Left forelimb (tissue), 1 donor: ENCODE measurements at regions not wholly inside any gene's neighbourhood (a gene's known extent, or its start where the extent isn't known, plus 50 kb on each side); places are given as distances from the start of the nearest gene placed in this dataset.
"Not testable (repeated sequence)": the region's sequence is repeated elsewhere in the genome, so short reads cannot be mapped to it uniquely, and the experiment has no call there.

Source experiments
- DNase-seq: peaks from one replicate; pipeline ENCODE4 v3.0.0-alpha.2; 2018; ENCODE audit warnings: low spot score

- peak; percentile 70 for DNase-seq
Measured at GRCh38 chr5:54884195-54884536, 101.2 kb downstream of the ESM1 start.

- peak; percentile 84 for DNase-seq
Measured at GRCh38 chr5:54883374-54884194, 101.8 kb downstream of the ESM1 start.

- DNase-seq = no peak
Measured at GRCh38 chr5:54882841-54883240, 102.6 kb downstream of the ESM1 start.

GRCh38 chr5:54882101-54882500, 103.3 kb downstream of the ESM1 start:
- DNase-seq = no peak

- no peak for DNase-seq
Measured at GRCh38 chr5:54881286-54882005, 103.9 kb downstream of the ESM1 start.

GRCh38 chr5:54876976-54877375, 108.4 kb downstream of the ESM1 start:
- DNase-seq = no peak

- DNase-seq = no peak
Measured at GRCh38 chr5:54876556-54876955, 108.8 kb downstream of the ESM1 start.

GRCh38 chr5:54874337-54875021, 110.9 kb downstream of the ESM1 start:
- DNase-seq = no peak

GRCh38 chr5:54873691-54874090, 111.7 kb downstream of the ESM1 start:
- DNase-seq = no peak

- no peak for DNase-seq
Measured at GRCh38 chr5:54872810-54873209, 112.6 kb downstream of the ESM1 start.

GRCh38 chr5:54870271-54870670, 115.1 kb downstream of the ESM1 start:
- no peak for DNase-seq

GRCh38 chr5:54869691-54870090, 115.7 kb downstream of the ESM1 start:
- DNase-seq = no peak

GRCh38 chr5:54868511-54869483, 116.6 kb downstream of the ESM1 start:
- DNase-seq = no peak

GRCh38 chr5:54867310-54867944, 118.0 kb downstream of the ESM1 start:
- DNase-seq = no peak

GRCh38 chr5:54864911-54865515, 120.4 kb downstream of the ESM1 start:
- not testable (repeated sequence) for DNase-seq

GRCh38 chr5:54862036-54862435, 123.4 kb downstream of the ESM1 start:
- DNase-seq = no peak

- no peak for DNase-seq
Measured at GRCh38 chr5:54861212-54861894, 124.0 kb downstream of the ESM1 start.

- DNase-seq = no peak
Measured at GRCh38 chr5:54860321-54860720, 125.1 kb downstream of the ESM1 start.

- no peak for DNase-seq
Measured at GRCh38 chr5:54859316-54859715, 126.1 kb downstream of the ESM1 start.

- no peak for DNase-seq
Measured at GRCh38 chr5:54854883-54855581, 130.4 kb downstream of the ESM1 start.
